Fibroblast of pulmonary artery (primary cell): ENCODE measurements at regions not wholly inside any gene's neighbourhood (a gene's known extent, or its start where the extent isn't known, plus 50 kb on each side); places are given as distances from the start of the nearest gene placed in this dataset.
A peak's percentile ranks its signal among the peaks of the same experiment; 100 is the strongest.

Source experiments
- DNase-seq: peaks from one replicate; pipeline ENCODE4 v3.0.0-alpha.2; 2010; ENCODE audit warnings: low read depth
- H3K4me3 ChIP-seq: replicated peaks from 2 replicates; pipeline ENCODE4 v1.5.1; 2011; ENCODE audit warnings: low read depth, mild to moderate bottlenecking, control low read depth, low read length, moderate library complexity
- TF ChIP-seq, protein P1 (sequence below): IDR thresholded peaks from 2 replicates; pipeline ENCODE4 v1.5.1; 2011; ENCODE audit warnings: mild to moderate bottlenecking, control low read depth, low read length, inconsistent platforms; ENCODE audit errors: missing control alignments

DNA sequence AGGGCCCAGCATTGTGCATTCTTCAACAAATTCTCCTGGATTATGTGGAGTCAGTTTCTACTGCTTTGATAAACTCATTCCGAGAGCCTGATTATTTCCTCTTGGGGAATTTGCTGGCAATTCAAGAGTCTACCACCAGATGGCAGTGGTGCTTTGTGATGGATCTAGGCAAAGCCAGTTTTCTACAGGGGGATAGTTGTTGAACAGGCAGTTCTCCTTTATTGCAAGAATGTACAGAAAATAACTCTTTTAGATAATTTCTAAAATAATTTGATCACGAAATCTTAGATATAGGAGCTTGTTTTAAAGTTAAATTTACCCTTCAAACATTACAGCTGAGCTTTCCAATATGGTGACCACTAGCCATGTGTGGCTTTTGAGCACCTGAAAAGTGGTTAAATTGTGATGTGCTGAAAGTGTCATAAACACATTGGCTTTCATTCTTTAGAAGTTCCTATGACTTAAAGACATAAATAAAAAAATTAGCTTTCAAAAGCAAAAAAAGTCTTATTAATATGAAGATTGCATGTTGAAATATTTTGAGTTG lies 66.7 kb upstream of the HAAO start:
- TF ChIP-seq, protein P1, sequence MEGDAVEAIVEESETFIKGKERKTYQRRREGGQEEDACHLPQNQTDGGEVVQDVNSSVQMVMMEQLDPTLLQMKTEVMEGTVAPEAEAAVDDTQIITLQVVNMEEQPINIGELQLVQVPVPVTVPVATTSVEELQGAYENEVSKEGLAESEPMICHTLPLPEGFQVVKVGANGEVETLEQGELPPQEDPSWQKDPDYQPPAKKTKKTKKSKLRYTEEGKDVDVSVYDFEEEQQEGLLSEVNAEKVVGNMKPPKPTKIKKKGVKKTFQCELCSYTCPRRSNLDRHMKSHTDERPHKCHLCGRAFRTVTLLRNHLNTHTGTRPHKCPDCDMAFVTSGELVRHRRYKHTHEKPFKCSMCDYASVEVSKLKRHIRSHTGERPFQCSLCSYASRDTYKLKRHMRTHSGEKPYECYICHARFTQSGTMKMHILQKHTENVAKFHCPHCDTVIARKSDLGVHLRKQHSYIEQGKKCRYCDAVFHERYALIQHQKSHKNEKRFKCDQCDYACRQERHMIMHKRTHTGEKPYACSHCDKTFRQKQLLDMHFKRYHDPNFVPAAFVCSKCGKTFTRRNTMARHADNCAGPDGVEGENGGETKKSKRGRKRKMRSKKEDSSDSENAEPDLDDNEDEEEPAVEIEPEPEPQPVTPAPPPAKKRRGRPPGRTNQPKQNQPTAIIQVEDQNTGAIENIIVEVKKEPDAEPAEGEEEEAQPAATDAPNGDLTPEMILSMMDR, result peak; percentile 95
- no peak overlapping the region for H3K4me3 ChIP-seq
- peak; percentile 90 for DNase-seq

DNA sequence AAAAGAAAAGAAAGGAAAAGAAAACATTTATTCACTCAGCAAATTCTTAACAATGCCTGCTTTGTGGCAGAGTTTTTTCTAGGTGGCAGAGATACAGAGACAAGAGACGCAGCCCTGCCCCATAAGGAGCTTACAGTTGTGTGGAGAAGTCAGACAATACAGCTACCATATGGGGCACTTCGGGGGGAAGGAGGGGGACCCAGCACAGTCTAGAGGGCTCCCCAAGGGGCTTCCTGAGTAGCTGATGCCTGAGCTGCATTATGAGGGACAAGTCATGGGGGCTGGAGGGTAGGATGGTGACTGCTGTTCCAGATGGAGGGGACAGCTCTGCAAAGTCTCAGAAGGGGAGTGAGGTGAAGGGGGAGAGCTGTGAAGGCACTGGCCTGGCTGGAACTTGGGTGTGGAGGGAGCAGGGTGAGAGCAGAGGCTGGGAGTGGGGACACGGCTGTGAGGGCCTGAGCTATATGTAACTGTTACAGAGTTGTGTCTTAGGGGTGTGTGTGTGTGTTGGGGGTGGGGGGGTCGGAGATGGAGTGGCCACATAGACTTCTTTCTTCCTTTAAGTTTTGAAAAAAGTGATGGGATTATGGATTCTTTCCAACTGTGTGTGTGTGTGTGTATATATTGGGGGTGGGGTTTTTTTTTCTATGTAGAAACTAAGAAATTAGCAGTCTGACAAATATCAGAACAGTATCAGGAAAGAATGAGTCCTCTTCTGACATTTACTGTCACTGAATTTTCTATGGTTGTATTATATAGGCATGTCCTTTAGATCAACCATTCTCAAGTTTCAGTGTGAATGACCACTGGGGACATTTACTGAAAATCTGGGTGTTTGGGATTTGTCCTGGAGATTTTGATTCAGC lies 66.0 kb upstream of the HAAO start:
- DNase-seq, result no peak
- TF ChIP-seq, protein P1, result no peak

DNA sequence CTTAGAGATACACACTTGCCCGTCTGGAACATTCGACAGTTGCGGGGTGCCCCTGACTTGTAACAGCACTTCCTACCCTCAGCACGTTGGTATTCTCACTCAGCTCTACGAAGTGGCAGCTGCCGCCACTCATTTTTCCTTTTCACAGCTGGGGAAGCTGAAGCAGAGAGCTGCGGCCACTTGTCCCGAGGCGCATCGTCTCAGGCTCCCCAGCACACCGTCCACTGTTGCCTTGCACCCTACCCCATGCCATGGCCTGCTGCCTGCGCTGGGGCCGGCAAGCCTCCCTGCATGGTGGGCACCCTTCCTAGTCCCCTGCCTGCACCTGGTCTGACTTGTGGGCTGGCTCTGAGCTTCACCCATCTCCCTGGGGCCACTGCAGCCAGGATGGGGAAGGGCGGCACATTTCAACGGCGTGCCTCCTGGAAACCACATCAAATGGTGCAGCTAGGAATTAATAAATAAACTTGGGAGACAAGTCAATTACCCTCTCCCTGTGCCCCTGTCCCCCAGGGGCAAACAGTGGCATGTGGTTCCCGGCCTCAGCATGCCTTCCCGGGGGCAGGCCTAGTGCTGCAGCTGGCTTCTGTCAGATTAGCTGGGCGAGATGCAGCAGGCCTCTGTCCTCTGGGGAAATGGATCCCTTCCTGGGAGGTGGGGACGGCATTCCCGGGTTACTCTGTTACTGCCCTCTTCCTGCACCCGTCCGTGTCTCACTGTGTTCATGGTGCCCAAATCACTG lies 64.7 kb upstream of the HAAO start:
- no peak overlapping the region for H3K4me3 ChIP-seq
- TF ChIP-seq, protein P1, result no peak
- DNase-seq, result no peak

More for the DNA sequence above, 66.0 kb upstream of the HAAO start:
- no peak overlapping the region for H3K4me3 ChIP-seq

DNA sequence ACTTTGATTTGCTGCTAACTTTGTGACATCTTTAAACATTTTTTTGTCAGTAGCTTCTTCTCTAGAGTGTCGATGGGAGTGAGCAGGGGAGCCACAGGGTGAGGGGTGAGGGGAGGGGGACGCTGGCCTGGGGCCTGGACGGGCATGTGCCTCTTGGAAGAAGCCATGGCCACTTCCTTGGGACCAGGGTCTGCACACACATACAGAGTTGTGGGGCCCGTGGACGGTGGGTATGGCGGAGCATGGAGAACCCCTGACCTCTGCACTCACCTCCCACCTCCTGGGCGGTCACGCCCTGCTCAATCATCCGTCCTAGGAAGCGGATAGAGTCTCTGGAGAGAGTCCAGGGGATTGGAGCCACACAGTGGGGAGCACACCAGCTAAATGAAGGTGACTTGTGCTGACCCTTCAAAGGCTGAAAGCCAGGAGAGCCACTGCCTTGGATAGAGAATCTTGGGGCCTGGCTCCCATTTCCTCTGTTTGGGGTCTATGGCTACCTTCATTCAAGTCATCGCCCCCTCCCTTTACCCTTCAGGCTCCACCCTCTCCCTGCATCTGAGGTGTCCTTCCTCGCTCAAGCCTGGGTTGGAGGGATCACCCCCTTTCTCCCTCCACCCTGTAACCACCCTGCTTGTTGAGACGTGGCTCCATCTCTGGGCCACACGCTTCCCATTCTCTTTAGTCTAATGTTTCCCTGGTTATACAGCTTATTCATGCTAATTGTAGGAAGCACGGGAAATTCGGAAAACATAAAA lies 63.9 kb upstream of the HAAO start:
- DNase-seq, result no peak
- no peak overlapping the region for H3K4me3 ChIP-seq
- TF ChIP-seq, protein P1, result no peak

DNA sequence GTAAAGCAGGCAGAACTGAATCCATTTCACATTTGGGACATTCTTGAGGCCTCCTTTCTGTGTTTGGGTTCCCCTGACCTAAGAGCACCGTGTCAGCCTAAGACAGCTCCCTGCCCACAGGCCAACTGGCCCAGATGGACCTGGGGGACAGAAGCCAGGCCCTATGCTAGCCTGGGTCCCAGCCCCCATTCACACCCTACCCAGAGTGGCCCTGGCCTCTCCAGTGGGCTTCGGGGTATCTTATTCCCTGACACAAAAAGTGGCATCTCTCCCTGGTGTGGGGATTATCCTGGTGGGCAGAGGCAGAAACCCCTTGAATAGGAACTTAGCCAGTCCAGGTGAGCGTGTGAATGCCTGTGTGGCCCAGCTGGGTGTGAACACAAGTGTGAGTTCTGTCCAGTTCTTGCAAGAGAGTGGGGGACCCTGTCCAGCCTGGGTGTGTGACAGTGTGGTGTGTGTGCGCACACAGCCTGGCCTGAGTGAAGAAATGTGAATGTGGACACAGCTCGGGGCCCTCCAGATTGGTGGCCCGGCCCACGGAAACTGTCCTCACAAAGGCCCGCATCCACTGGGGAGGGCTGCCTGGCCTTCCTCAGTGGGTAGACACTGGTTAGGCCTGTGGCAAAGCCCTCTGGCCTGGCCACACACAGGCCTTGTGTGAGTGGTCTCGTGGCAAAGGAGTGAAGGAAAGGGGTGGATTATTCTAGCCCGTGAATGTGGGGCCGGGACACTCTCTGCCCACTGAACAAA lies 63.0 kb upstream of the HAAO start:
- TF ChIP-seq, protein P1, result no peak
- no peak overlapping the region for H3K4me3 ChIP-seq
- DNase-seq, result no peak
